Hippocampal formation (tissue), 2 donors: ENCODE measurements at regions not wholly inside any gene's neighbourhood (a gene's known extent, or its start where the extent isn't known, plus 50 kb on each side); places are given as distances from the start of the nearest gene placed in this dataset.

Experiments used
- DNase-seq, 2 donors: peaks; one replicate each; lab custom pipeline; 2025; lab: John Stamatoyannopoulos, UW

- DNase-seq = no peak
These were observed 68.3 kb downstream of the CHST1 start for GRCh38 chr11:45597097-45597496.

GRCh38 chr11:45596571-45596970 is 68.9 kb downstream of the CHST1 start:
- no peak for DNase-seq

GRCh38 chr11:45593992-45594391 is 71.4 kb downstream of the CHST1 start:
- no peak for DNase-seq

- no peak for DNase-seq
These were observed 72.8 kb downstream of the CHST1 start for GRCh38 chr11:45592636-45593035.

GRCh38 chr11:45590743-45591142 is 74.7 kb downstream of the CHST1 start:
- DNase-seq = peak in 1 of 2 donors; percentile 16

- no peak for DNase-seq
These were observed 80.2 kb downstream of the CHST1 start for GRCh38 chr11:45585205-45585604.

- DNase-seq = no peak
These were observed 81.3 kb downstream of the CHST1 start for GRCh38 chr11:45583981-45584566.

- DNase-seq = no peak
These were observed 85.0 kb downstream of the CHST1 start for GRCh38 chr11:45580399-45580798.

GRCh38 chr11:45578316-45578715 is 87.1 kb downstream of the CHST1 start:
- DNase-seq = no peak

GRCh38 chr11:45577752-45578151 is 87.7 kb downstream of the CHST1 start:
- DNase-seq = no peak

- DNase-seq = no peak
These were observed 88.8 kb downstream of the CHST1 start for GRCh38 chr11:45576461-45577215.

GRCh38 chr11:45573728-45574127 is 91.7 kb downstream of the CHST1 start:
- no peak for DNase-seq

- DNase-seq = no peak
These were observed 92.9 kb downstream of the CHST1 start for GRCh38 chr11:45572354-45573123.

- no peak for DNase-seq
These were observed 95.6 kb downstream of the CHST1 start for GRCh38 chr11:45569776-45570175.

- DNase-seq = no peak
These were observed 97.4 kb downstream of the CHST1 start for GRCh38 chr11:45568049-45568448.

GRCh38 chr11:45565446-45565988 is 99.9 kb downstream of the CHST1 start:
- no peak for DNase-seq

GRCh38 chr11:45563810-45564209 is 101.6 kb downstream of the CHST1 start:
- DNase-seq = no peak

GRCh38 chr11:45563171-45563570 is 102.3 kb downstream of the CHST1 start:
- DNase-seq = no peak

- no peak for DNase-seq
These were observed 104.5 kb downstream of the CHST1 start for GRCh38 chr11:45560913-45561281.

- DNase-seq = no peak
These were observed 105.1 kb downstream of the CHST1 start for GRCh38 chr11:45560155-45560912.

GRCh38 chr11:45556851-45557707 is 108.3 kb downstream of the CHST1 start:
- DNase-seq = no peak
